Central memory CD4-positive, alpha-beta T cell (primary cell): ENCODE measurements at regions not wholly inside any gene's neighbourhood (a gene's known extent, or its start where the extent isn't known, plus 50 kb on each side); places are given as distances from the start of the nearest gene placed in this dataset.

Experiments
- DNase-seq: peaks from one replicate; pipeline ENCODE4 v3.0.0; 2022

GRCh38 chr2:54392555-54393324, 63.4 kb upstream of the SPTBN1 start:
- DNase-seq: no peak

- peak; percentile 48 for DNase-seq
These were observed 61.7 kb upstream of the SPTBN1 start for GRCh38 chr2:54394392-54394791.

DNA sequence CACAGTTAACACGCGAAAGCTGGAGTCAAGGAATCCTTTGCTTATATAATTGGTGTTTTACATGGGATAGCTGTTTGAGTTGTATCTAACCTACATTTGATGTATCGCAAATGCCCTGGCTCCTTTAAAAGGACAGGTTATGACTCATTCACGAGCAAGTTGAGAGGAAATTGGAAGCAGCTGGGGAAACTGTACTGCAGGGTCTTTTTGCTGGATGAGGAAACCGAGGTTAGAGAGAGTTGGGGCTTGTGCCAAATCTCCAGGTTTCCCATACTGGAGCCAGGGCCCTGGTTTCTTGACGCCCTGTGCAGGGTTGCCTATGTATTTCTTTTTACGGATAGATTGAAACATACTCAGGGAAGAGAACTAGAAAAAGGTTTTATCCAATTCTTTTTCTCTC, 60.0 kb upstream of the SPTBN1 start:
- no peak for DNase-seq

DNA sequence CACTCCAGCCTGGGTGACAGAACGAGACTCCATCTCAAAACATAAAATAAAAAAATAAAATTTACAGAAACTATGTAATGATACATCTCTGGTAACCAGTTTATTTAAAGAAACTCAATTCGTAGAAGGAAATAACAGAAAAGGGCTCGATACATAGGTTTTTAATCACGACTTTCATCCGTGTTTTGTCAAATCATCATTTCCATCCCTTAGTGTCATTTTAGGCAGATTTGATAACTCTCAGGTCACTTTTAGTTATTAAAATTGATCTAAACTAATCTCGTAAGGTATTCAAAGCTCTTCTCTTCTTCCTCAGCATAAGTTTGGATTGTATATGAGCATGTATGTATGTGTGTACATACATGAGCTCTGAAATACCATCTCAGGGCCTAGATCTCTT, 59.3 kb upstream of the SPTBN1 start:
- DNase-seq: no peak

DNA sequence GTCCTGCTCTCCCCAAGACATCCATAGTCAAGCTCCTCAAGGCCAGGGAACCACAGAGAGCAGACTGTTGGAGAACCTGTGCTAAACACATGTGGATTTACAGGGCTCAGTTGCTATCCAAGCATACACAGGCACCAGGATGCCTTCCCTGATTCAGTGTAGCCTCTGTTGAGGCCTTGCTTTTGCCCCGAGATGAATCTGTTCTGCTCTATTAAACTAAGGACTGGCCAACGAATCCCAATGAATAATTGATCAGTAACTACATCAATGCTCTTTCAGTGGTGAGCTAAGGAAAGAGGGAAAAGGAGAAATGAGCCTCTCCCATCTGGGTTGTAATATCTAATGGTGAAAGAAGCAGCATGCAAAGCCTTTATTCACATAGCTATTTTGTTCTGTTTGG, 58.7 kb upstream of the SPTBN1 start:
- DNase-seq: no peak

GRCh38 chr2:54401554-54401953, 54.6 kb upstream of the SPTBN1 start:
- no peak for DNase-seq

DNA sequence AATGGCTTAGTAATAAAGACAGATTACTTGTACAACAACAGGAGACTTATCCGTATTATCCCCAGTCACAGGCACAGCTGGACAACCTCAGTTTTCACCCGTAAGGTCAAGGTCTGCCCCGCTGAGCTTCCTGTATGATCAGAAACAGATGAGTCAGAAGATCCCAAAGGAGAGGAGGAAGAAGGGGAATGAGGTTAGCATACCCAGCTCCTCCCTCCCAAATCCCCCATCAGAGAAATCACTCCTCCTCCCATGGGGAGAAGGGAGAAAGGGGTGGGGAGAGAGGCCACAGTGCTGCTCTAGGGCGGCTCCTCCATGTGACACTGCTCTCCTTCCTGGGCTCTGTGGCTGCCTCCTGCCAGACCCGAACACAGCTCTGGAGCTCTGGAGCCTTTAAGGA, 53.8 kb upstream of the SPTBN1 start:
- no peak for DNase-seq

GRCh38 chr2:54403512-54404238, 52.5 kb upstream of the SPTBN1 start:
- DNase-seq: no peak

- DNase-seq: peak; percentile 3
These were observed 51.9 kb upstream of the SPTBN1 start for GRCh38 chr2:54404270-54404669.

GRCh38 chr2:54406031-54406430, 50.1 kb upstream of the SPTBN1 start:
- no peak for DNase-seq
